ENCODE measurements at regions not wholly inside any gene's neighbourhood (a gene's known extent, or its start where the extent isn't known, plus 50 kb on each side); places are given as distances from the start of the nearest gene placed in this dataset.

DNA sequence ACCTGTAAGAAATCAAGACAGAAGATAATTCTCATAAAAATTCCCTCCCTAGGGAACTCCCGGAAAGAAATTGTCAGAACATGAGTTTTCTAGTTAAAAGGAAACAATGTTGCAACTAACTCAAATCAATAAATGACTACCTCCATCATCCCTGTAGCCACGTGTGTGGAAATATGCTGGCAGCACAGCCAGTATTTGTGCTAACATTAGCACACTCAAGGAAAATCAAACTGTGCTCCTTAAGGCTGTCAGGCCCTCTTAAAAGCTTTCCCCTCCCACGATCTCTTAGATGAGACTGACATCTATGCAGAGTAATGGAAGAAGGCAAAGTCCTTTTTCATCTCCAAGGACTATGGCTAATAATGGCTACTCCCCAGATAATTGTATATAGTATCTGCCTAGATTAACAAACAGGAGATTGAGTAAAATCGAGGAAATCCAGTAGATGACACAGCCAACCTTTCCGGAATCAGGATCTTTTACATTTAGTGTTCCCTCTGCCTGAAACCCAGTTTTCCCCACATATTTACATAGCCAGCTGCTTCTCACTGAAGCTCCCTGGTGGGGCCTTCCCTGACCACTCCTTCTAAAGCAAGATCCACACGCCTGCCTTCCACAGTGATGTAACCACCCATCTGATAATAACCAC, 50.9 kb upstream of the NR5A2 start:
- DNase-seq (ENCODE audit: low read depth in 3 of 3, low spot score in 2 of 3): no peak
